Kidney (tissue), 13 donors: ENCODE measurements at regions not wholly inside any gene's neighbourhood (a gene's known extent, or its start where the extent isn't known, plus 50 kb on each side); places are given as distances from the start of the nearest gene placed in this dataset.

ENCODE experiments used
- DNase-seq, 5 donors: peaks; one replicate each; pipeline ENCODE4 v3.0.0-alpha.2; 2013 to 2020
- FAIRE-seq: peaks from 2 replicates; lab custom pipeline; 2012; peaks lifted over from hg19 to GRCh38; lab: Jason Lieb, UNC
- H3K27ac ChIP-seq, 2 donors: one replicate each; pipeline ENCODE4 v1.7.0; 2013; ENCODE audit warnings: low read depth in 2 of 2, low read length in 2 of 2, inconsistent platforms in 1 of 2
- H3K27me3 ChIP-seq: one replicate; pipeline ENCODE4 v1.7.1; 2013; ENCODE audit warnings: low read length, inconsistent platforms; ENCODE audit not compliant: control insufficient read depth, insufficient read depth
- H3K36me3 ChIP-seq, 3 donors: one replicate each; pipeline versions ENCODE4 v1.7.0 to v1.7.1; 2013; ENCODE audit warnings: low read length in 3 of 3, control low read depth in 1 of 3, inconsistent platforms in 1 of 3; ENCODE audit not compliant: insufficient read depth in 3 of 3, control insufficient read depth in 2 of 3
- H3K4me1 ChIP-seq, 3 donors: one replicate each; pipeline versions ENCODE4 v1.7.0 to v1.7.1; 2013; ENCODE audit warnings: low read length in 3 of 3, inconsistent platforms in 1 of 3, low read depth in 1 of 3; ENCODE audit not compliant: control insufficient read depth in 2 of 3, insufficient read depth in 2 of 3
- H3K4me3 ChIP-seq, 3 donors: one replicate each; pipeline versions ENCODE4 v1.7.0 to v1.8.1; 2013; ENCODE audit warnings: low read length in 3 of 3, control low read depth in 1 of 3, inconsistent platforms in 1 of 3
- H3K9ac ChIP-seq, 3 donors: one replicate each; pipeline versions ENCODE4 v1.7.0 to v1.7.1; 2013; ENCODE audit warnings: low read length in 3 of 3, control low read depth in 1 of 3, inconsistent platforms in 1 of 3
- H3K9me3 ChIP-seq, 3 donors: one replicate each; pipeline versions ENCODE4 v1.7.0 to v1.7.1; 2013; ENCODE audit warnings: low read length in 3 of 3, control low read depth in 1 of 3, inconsistent platforms in 1 of 3; ENCODE audit not compliant: control insufficient read depth in 2 of 3, insufficient read depth in 1 of 3
- CTCF ChIP-seq: IDR thresholded peaks from 3 replicates; pipeline ENCODE4 v1.5.1; 2012; ENCODE audit warnings: mild to moderate bottlenecking, moderate library complexity, borderline replicate concordance; ENCODE audit not compliant: insufficient read depth; ENCODE audit errors: extremely low read depth
- intact Hi-C: fragments of 100-400 bp; cut with DNase I; formaldehyde crosslinking; loops from one replicate; pipeline ENCODE4 v1.11.1; 2022
- donor health status: control.
- donor health status: control.
- donor health status: control.
- donor health status: control.
- donor health status: control.
- donor health status: DM: yes; HTN: yes; CAD: no.
- donor health status: Normal renal cell carcinoma (clear cell type).

- Histone ChIP-seq H3K9me3 (no peaks in the 10 kb centered on the region), H3K4me1 (no peaks in the 10 kb centered on the region), H3K27ac (no peak overlapping the region), H3K27me3 (no peaks in the 10 kb centered on the region), H3K36me3 (no peaks in the 10 kb centered on the region), H3K9ac (no peak overlapping the region), H3K4me3 (no peak overlapping the region)
- DNase-seq (peak in 1 of 5 donors; percentile 46), FAIRE-seq (no peak)
- no peak for TF ChIP-seq CTCF
- intact Hi-C loops, result no loop called here
Observed at GRCh38 chr5:43981556-43981955, 378.6 kb downstream of the NNT start.

GRCh38 chr5:43973908-43974307 lies 370.9 kb downstream of the NNT start:
- Histone ChIP-seq H3K27me3 (no peaks in the 10 kb centered on the region), H3K36me3 (no peaks in the 10 kb centered on the region), H3K4me1 (no peaks in the 10 kb centered on the region), H3K4me3 (no peak overlapping the region), H3K9ac (no peak overlapping the region), H3K9me3 (no peaks in the 10 kb centered on the region), H3K27ac (no peak overlapping the region)
- FAIRE-seq (no peak), DNase-seq (no peak)
- intact Hi-C loops, result no loop called here
- TF ChIP-seq CTCF, result no peak

GRCh38 chr5:43973318-43973717 lies 370.3 kb downstream of the NNT start:
- H3K27me3 ChIP-seq, result no peaks in the 10 kb centered on the region
- H3K36me3 ChIP-seq, result no peaks in the 10 kb centered on the region
- no peaks in the 10 kb centered on the region for H3K4me1 ChIP-seq
- no peaks in the 10 kb centered on the region for H3K9me3 ChIP-seq
- H3K27ac ChIP-seq, result no peak overlapping the region
- H3K9ac ChIP-seq, result no peak overlapping the region
- no peak for FAIRE-seq
- H3K4me3 ChIP-seq, result no peak overlapping the region
- DNase-seq, result no peak
- TF ChIP-seq CTCF, result no peak
- intact Hi-C loops, result no loop called here

GRCh38 chr5:43967165-43967564 lies 364.2 kb downstream of the NNT start:
- Histone ChIP-seq H3K27me3 (no peaks in the 10 kb centered on the region), H3K9me3 (peaks cover 0 to 4% (median 0%) of the 10 kb centered on the region in 3 donors), H3K4me3 (no peak overlapping the region), H3K36me3 (no peaks in the 10 kb centered on the region), H3K9ac (no peak overlapping the region), H3K4me1 (no peaks in the 10 kb centered on the region), H3K27ac (no peak overlapping the region)
- DNase-seq, result peak in 2 of 5 donors; percentile 10 to 63
- intact Hi-C loops, result no loop called here
- no peak for TF ChIP-seq CTCF
- FAIRE-seq, result no peak
